Fibroblast of lung (primary cell): ENCODE measurements at regions not wholly inside any gene's neighbourhood (a gene's known extent, or its start where the extent isn't known, plus 50 kb on each side); places are given as distances from the start of the nearest gene placed in this dataset.

Experiments
- DNase-seq, 2 donors: peaks; one replicate each; pipeline versions ENCODE4 v3.0.0 to v3.0.0-alpha.2; 2010; ENCODE audit warnings: low read depth in 2 of 2
- H2AFZ ChIP-seq: 2 replicates; pipeline ENCODE4 v1.5.1; 2012; ENCODE audit warnings: low read length, control low read depth, inconsistent platforms
- H3K27ac ChIP-seq: 2 replicates; pipeline ENCODE4 v1.5.1; 2011; ENCODE audit warnings: low read length, control low read depth; ENCODE audit not compliant: insufficient read depth
- H3K27me3 ChIP-seq: 2 replicates; pipeline ENCODE4 v1.5.1; 2011; ENCODE audit warnings: mild to moderate bottlenecking, low read length; ENCODE audit not compliant: control insufficient read depth, insufficient read depth
- H3K36me3 ChIP-seq: 2 replicates; pipeline ENCODE4 v1.5.1; 2011; ENCODE audit warnings: low read length; ENCODE audit not compliant: control insufficient read depth, insufficient read depth
- H3K4me1 ChIP-seq: 2 replicates; pipeline ENCODE4 v1.5.1; 2011; ENCODE audit warnings: low read length; ENCODE audit not compliant: control insufficient read depth, insufficient read depth; ENCODE audit errors: extremely low read depth
- H3K4me2 ChIP-seq: 2 replicates; pipeline ENCODE4 v1.5.1; 2011; ENCODE audit warnings: low read length, control low read depth; ENCODE audit not compliant: insufficient read depth; ENCODE audit errors: extremely low read depth
- H3K4me3 ChIP-seq, 4 experiments: fragments of 200-600 bp in 1 of 4; sonication (generic) in 1 of 4; replicated peaks in 1 of 4; 2 replicates each; pipeline ENCODE4 v1.5.1; 2011 to 2016; ENCODE audit warnings: low read length in 4 of 4, low read depth in 3 of 4, mild to moderate bottlenecking in 3 of 4, control low read depth in 2 of 4, inconsistent platforms in 1 of 4, mixed read lengths in 1 of 4; ENCODE audit not compliant: insufficient read depth in 1 of 4; ENCODE audit errors: control extremely low read depth in 1 of 4
- H3K79me2 ChIP-seq: 2 replicates; pipeline ENCODE4 v1.5.1; 2012; ENCODE audit warnings: mild to moderate bottlenecking, low read length, inconsistent platforms; ENCODE audit not compliant: control insufficient read depth, insufficient read depth
- H3K9ac ChIP-seq: 2 replicates; pipeline ENCODE4 v1.5.1; 2011; ENCODE audit warnings: mild to moderate bottlenecking, low read length, control low read depth; ENCODE audit not compliant: insufficient read depth
- H3K9me3 ChIP-seq: 2 replicates; pipeline ENCODE4 v1.5.1; 2012; ENCODE audit warnings: low read depth, low read length; ENCODE audit not compliant: control insufficient read depth, insufficient read depth
- H4K20me1 ChIP-seq: 2 replicates; pipeline ENCODE4 v1.5.1; 2011; ENCODE audit warnings: low read length; ENCODE audit not compliant: control insufficient read depth, insufficient read depth; ENCODE audit errors: extremely low read depth
- CTCF ChIP-seq, 2 donors: IDR thresholded peaks in 1 of 2; conservative IDR thresholded peaks in 1 of 2; 1 replicate in 1 of 2; 2 replicates in 1 of 2; pipeline ENCODE4 v1.5.1; 2011 to 2012; ENCODE audit warnings: low read length in 2 of 2, control low read depth in 1 of 2, inconsistent platforms in 1 of 2, low read depth in 1 of 2, mild to moderate bottlenecking in 1 of 2
- EZH2 ChIP-seq: IDR thresholded peaks from 2 replicates; pipeline ENCODE4 v1.5.1; 2012; ENCODE audit warnings: low read length, control low read depth, mild to moderate bottlenecking; ENCODE audit errors: missing control alignments

GRCh38 chr1:168910403-168910802 lies 181.4 kb upstream of the DPT start:
- no peaks in the 10 kb centered on the region for H4K20me1 ChIP-seq
- no peak overlapping the region for H3K4me2 ChIP-seq
- no peaks in the 10 kb centered on the region for H3K79me2 ChIP-seq

GRCh38 chr1:168911370-168911769 lies 182.4 kb upstream of the DPT start:
- no peak for DNase-seq
- no peak overlapping the region for H3K9ac ChIP-seq

More at GRCh38 chr1:168910403-168910802, 181.4 kb upstream of the DPT start:
- Histone ChIP-seq H3K4me3 (no peak overlapping the region), H3K27me3 (no peaks in the 10 kb centered on the region), H3K36me3 (no peaks in the 10 kb centered on the region), H3K9ac (no peak overlapping the region), H2AFZ (no peak overlapping the region), H3K27ac (no peak overlapping the region), H3K9me3 (no peaks in the 10 kb centered on the region), H3K4me1 (no peaks in the 10 kb centered on the region)
- no peak for DNase-seq
- no peak for TF ChIP-seq CTCF (conservative IDR thresholded peaks at IDR 0.05 in 1 of 2, IDR thresholded peaks at IDR 0.05 in 1 of 2; ENCODE audit: low read depth in 1 of 2, low read length in 2 of 2)
- no peak for TF ChIP-seq EZH2

GRCh38 chr1:168913711-168914463 lies 184.9 kb upstream of the DPT start:
- Histone ChIP-seq H2AFZ (no peak overlapping the region), H3K79me2 (no peaks in the 10 kb centered on the region), H3K36me3 (no peaks in the 10 kb centered on the region), H3K27me3 (no peaks in the 10 kb centered on the region), H4K20me1 (no peaks in the 10 kb centered on the region), H3K9ac (no peak overlapping the region), H3K9me3 (no peaks in the 10 kb centered on the region), H3K4me2 (no peak overlapping the region), H3K27ac (no peak overlapping the region), H3K4me1 (no peaks in the 10 kb centered on the region), H3K4me3 (no peak overlapping the region)
- TF ChIP-seq CTCF (conservative IDR thresholded peaks at IDR 0.05 in 1 of 2, IDR thresholded peaks at IDR 0.05 in 1 of 2; ENCODE audit: low read depth in 1 of 2, low read length in 2 of 2), result no peak
- TF ChIP-seq EZH2, result no peak
- no peak for DNase-seq

More at GRCh38 chr1:168911370-168911769, 182.4 kb upstream of the DPT start:
- Histone ChIP-seq H3K9me3 (no peaks in the 10 kb centered on the region), H3K36me3 (no peaks in the 10 kb centered on the region), H3K4me3 (no peak overlapping the region), H3K79me2 (no peaks in the 10 kb centered on the region), H3K27me3 (no peaks in the 10 kb centered on the region), H3K4me2 (no peak overlapping the region), H2AFZ (no peak overlapping the region), H4K20me1 (no peaks in the 10 kb centered on the region), H3K27ac (no peak overlapping the region), H3K4me1 (no peaks in the 10 kb centered on the region)
- TF ChIP-seq CTCF (conservative IDR thresholded peaks at IDR 0.05 in 1 of 2, IDR thresholded peaks at IDR 0.05 in 1 of 2; ENCODE audit: low read depth in 1 of 2, low read length in 2 of 2) (no peak), EZH2 (no peak)
